GM03348 (cell line): ENCODE measurements at regions not wholly inside any gene's neighbourhood (a gene's known extent, or its start where the extent isn't known, plus 50 kb on each side); places are given as distances from the start of the nearest gene placed in this dataset.

Experiments
- DNase-seq: peaks from one replicate; pipeline ENCODE4 v3.0.0; 2012; ENCODE audit warnings: low spot score

GRCh38 chr11:34564406-34564805 is 50.8 kb upstream of the ELF5 start:
- peak; percentile 59 for DNase-seq

DNA sequence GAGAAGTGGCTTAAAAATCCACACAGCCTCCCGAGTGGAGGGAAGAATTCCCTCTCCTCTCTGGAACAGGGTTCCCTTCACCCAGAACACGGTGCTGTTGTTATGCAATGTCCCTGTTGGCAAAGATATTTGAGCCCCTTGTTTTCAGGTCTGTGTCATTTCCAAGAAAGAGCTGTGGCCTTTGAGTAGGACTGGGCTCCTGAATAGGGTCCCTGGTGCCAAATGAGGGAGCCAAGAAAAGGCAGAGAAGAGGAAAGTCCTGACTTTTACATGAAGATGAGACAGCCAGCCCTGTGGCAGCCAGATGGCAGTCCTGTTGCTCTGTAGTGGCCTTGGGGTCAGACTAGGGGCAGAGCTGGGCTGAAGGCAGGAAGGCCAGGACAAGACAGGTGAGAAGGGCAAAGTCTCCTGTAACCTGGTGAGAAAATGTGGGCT is 51.2 kb upstream of the ELF5 start:
- DNase-seq: peak; percentile 9

- DNase-seq: no peak
Measured at GRCh38 chr11:34565417-34566207, 52.0 kb upstream of the ELF5 start.

DNA sequence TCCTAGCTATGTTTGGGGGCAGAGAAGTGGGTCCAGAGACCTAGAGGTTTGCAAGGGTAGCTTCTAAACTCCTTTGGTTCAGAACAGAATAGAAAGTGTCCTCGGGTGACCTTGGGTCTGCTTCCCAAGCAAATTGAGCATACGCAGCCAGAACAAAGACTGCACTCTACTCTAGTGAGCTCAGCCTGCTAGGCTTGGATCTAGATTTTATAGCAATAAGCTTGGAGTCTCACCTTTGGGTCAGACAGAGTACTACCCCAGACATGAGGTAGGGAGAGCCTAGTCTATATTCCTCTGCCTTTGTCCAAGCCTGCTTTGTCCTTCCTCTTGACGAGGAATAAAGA is 52.6 kb upstream of the ELF5 start:
- DNase-seq: no peak

- DNase-seq: no peak
Measured at GRCh38 chr11:34566736-34567135, 53.1 kb upstream of the ELF5 start.

DNA sequence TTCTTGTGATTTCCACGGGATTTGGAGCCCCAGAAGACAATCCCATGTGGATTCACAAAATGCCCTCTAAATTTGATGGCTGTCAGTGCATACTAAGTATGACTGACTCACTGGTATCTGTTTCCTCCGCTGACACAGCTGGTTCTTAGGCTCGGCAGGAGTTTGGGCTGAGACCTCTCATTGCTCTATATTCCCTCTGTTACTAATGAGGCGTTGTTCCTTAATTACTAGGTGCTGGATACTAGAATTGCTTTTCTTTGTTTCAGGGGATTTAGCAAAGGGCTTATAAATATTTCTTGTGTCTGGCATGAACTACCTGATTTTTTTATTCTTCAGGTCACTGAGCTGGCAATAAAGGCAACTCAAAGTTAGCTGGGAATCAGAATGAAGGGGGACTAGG is 53.2 kb upstream of the EHF start:
- DNase-seq: no peak

GRCh38 chr11:34570584-34570983 is 50.3 kb upstream of the EHF start:
- no peak for DNase-seq
